KMS-11 (cell line): ENCODE measurements at regions not wholly inside any gene's neighbourhood (a gene's known extent, or its start where the extent isn't known, plus 50 kb on each side); places are given as distances from the start of the nearest gene placed in this dataset.
"Not testable (repeated sequence)": the region's sequence is repeated elsewhere in the genome, so short reads cannot be mapped to it uniquely, and the experiment has no call there.

ENCODE experiments used
- H2AFZ ChIP-seq: fragments of 200-600 bp; sonication (generic); 2 replicates; pipeline ENCODE4 v1.6.1; 2016; ENCODE audit warnings: antibody characterized with exemption, mixed run types, low read depth
- H3K27ac ChIP-seq: fragments of 200-600 bp; sonication (generic); 2 replicates; pipeline ENCODE4 v1.6.1; 2016; ENCODE audit warnings: mild to moderate bottlenecking, mixed run types
- H3K27me3 ChIP-seq: fragments of 200-600 bp; sonication (generic); 2 replicates; pipeline ENCODE4 v1.6.1; 2017; ENCODE audit warnings: mild to moderate bottlenecking, low read depth, mixed run types, moderate library complexity; ENCODE audit not compliant: insufficient read depth
- H3K36me3 ChIP-seq: fragments of 200-600 bp; sonication (generic); 2 replicates; pipeline ENCODE4 v1.6.1; 2017; ENCODE audit warnings: mild to moderate bottlenecking, mixed run types; ENCODE audit not compliant: insufficient read depth
- H3K4me1 ChIP-seq: fragments of 200-600 bp; sonication (generic); 2 replicates; pipeline ENCODE4 v1.6.1; 2016; ENCODE audit warnings: mild to moderate bottlenecking, low read depth, mixed run types; ENCODE audit not compliant: poor library complexity, severe bottlenecking
- H3K4me2 ChIP-seq: fragments of 200-600 bp; sonication (generic); 2 replicates; pipeline ENCODE4 v1.7.0; 2016; ENCODE audit warnings: mild to moderate bottlenecking, mixed run types
- H3K4me3 ChIP-seq: fragments of 200-600 bp; sonication (generic); IDR thresholded peaks from 2 replicates; pipeline ENCODE4 v1.6.1; 2017; ENCODE audit warnings: low read depth, low read length, mixed read lengths; ENCODE audit not compliant: insufficient read depth
- H3K79me2 ChIP-seq: fragments of 200-600 bp; sonication (generic); 2 replicates; pipeline ENCODE4 v1.6.1; 2016; ENCODE audit warnings: low read depth, mixed run types; ENCODE audit not compliant: insufficient read depth
- H3K9ac ChIP-seq: fragments of 200-600 bp; sonication (generic); 2 replicates; pipeline ENCODE4 v1.6.1; 2016; ENCODE audit warnings: mild to moderate bottlenecking, mixed run types
- H4K20me1 ChIP-seq: fragments of 200-600 bp; sonication (generic); 2 replicates; pipeline ENCODE4 v1.6.1; 2016; ENCODE audit warnings: mild to moderate bottlenecking, mixed run types; ENCODE audit not compliant: insufficient read depth

GRCh38 chr7:55695893-55696701 lies 123.8 kb upstream of the VOPP1 start:
- H3K9ac ChIP-seq, H3K4me3 ChIP-seq, H3K27me3 ChIP-seq, H3K36me3 ChIP-seq, H4K20me1 ChIP-seq, H3K4me2 ChIP-seq, H3K79me2 ChIP-seq, H3K27ac ChIP-seq, H2AFZ ChIP-seq, H3K4me1 ChIP-seq: not testable (repeated sequence)

GRCh38 chr7:55694484-55694883 lies 122.2 kb upstream of the VOPP1 start:
- H2AFZ ChIP-seq, H4K20me1 ChIP-seq, H3K4me2 ChIP-seq, H3K9ac ChIP-seq, H3K4me3 ChIP-seq, H3K79me2 ChIP-seq, H3K36me3 ChIP-seq, H3K27me3 ChIP-seq, H3K27ac ChIP-seq, H3K4me1 ChIP-seq: not testable (repeated sequence)

GRCh38 chr7:55688684-55689681 lies 116.7 kb upstream of the VOPP1 start:
- H3K36me3 ChIP-seq, H3K4me1 ChIP-seq, H4K20me1 ChIP-seq, H3K27me3 ChIP-seq, H3K4me2 ChIP-seq, H3K79me2 ChIP-seq, H3K27ac ChIP-seq, H3K4me3 ChIP-seq, H3K9ac ChIP-seq, H2AFZ ChIP-seq: not testable (repeated sequence)

- not testable (repeated sequence) for H3K27ac ChIP-seq, H3K4me1 ChIP-seq, H2AFZ ChIP-seq
These were observed 116.0 kb upstream of the VOPP1 start for GRCh38 chr7:55688261-55688660.

GRCh38 chr7:55687252-55687651 lies 115.0 kb upstream of the VOPP1 start:
- not testable (repeated sequence) for H2AFZ ChIP-seq, H3K79me2 ChIP-seq, H4K20me1 ChIP-seq, H3K36me3 ChIP-seq, H3K4me2 ChIP-seq, H3K9ac ChIP-seq, H3K4me3 ChIP-seq, H3K27ac ChIP-seq, H3K4me1 ChIP-seq, H3K27me3 ChIP-seq

More at GRCh38 chr7:55688261-55688660, 116.0 kb upstream of the VOPP1 start:
- not testable (repeated sequence) for H3K36me3 ChIP-seq, H3K79me2 ChIP-seq, H3K4me2 ChIP-seq, H3K27me3 ChIP-seq, H4K20me1 ChIP-seq, H3K4me3 ChIP-seq, H3K9ac ChIP-seq

GRCh38 chr7:55686771-55687170 lies 114.5 kb upstream of the VOPP1 start:
- H3K9ac ChIP-seq, H4K20me1 ChIP-seq, H3K27ac ChIP-seq, H3K79me2 ChIP-seq, H3K27me3 ChIP-seq, H2AFZ ChIP-seq, H3K4me2 ChIP-seq, H3K36me3 ChIP-seq, H3K4me1 ChIP-seq, H3K4me3 ChIP-seq: not testable (repeated sequence)

- not testable (repeated sequence) for H4K20me1 ChIP-seq, H3K27me3 ChIP-seq, H3K4me3 ChIP-seq
These were observed 111.2 kb upstream of the VOPP1 start for GRCh38 chr7:55683501-55683900.

GRCh38 chr7:55675589-55675988 lies 103.3 kb upstream of the VOPP1 start:
- not testable (repeated sequence) for H3K27ac ChIP-seq, H3K27me3 ChIP-seq, H3K4me1 ChIP-seq, H3K4me3 ChIP-seq, H2AFZ ChIP-seq, H3K4me2 ChIP-seq, H4K20me1 ChIP-seq, H3K36me3 ChIP-seq, H3K9ac ChIP-seq, H3K79me2 ChIP-seq

More at GRCh38 chr7:55683501-55683900, 111.2 kb upstream of the VOPP1 start:
- not testable (repeated sequence) for H3K4me2 ChIP-seq, H3K27ac ChIP-seq, H3K36me3 ChIP-seq, H2AFZ ChIP-seq, H3K9ac ChIP-seq, H3K79me2 ChIP-seq, H3K4me1 ChIP-seq

GRCh38 chr7:55673525-55673924 lies 101.2 kb upstream of the VOPP1 start:
- not testable (repeated sequence) for H3K4me3 ChIP-seq, H3K27me3 ChIP-seq, H3K4me2 ChIP-seq, H3K36me3 ChIP-seq, H3K27ac ChIP-seq, H3K4me1 ChIP-seq, H4K20me1 ChIP-seq, H3K79me2 ChIP-seq, H3K9ac ChIP-seq, H2AFZ ChIP-seq

GRCh38 chr7:55672084-55672483 lies 99.8 kb upstream of the VOPP1 start:
- H4K20me1 ChIP-seq, H2AFZ ChIP-seq, H3K4me2 ChIP-seq, H3K27me3 ChIP-seq, H3K4me1 ChIP-seq, H3K79me2 ChIP-seq, H3K36me3 ChIP-seq, H3K9ac ChIP-seq, H3K4me3 ChIP-seq, H3K27ac ChIP-seq: not testable (repeated sequence)
